Body of pancreas (tissue), 4 donors: ENCODE measurements at regions not wholly inside any gene's neighbourhood (a gene's known extent, or its start where the extent isn't known, plus 50 kb on each side); places are given as distances from the start of the nearest gene placed in this dataset.

Source experiments
- ATAC-seq: fragments of 150-250 bp; one replicate; pipeline ENCODE4 v1.9.1; 2016
- DNase-seq, 4 donors: peaks; one replicate each; pipeline ENCODE4 v3.0.0-alpha.2; 2019
- H3K27ac ChIP-seq, 4 donors: fragments of 200-600 bp; sonication (generic); 1 replicate in 3 of 4; 2 replicates in 1 of 4; pipeline versions ENCODE4 v1.5.1 to v1.6.1; 2016 to 2019; ENCODE audit warnings: mild to moderate bottlenecking in 1 of 4, mixed read lengths in 1 of 4, moderate library complexity in 1 of 4
- H3K27me3 ChIP-seq, 2 donors: fragments of 200-600 bp; sonication (generic); one replicate each; pipeline ENCODE4 v1.6.0; 2016; ENCODE audit warnings: mild to moderate bottlenecking in 1 of 2
- H3K36me3 ChIP-seq, 2 donors: fragments of 200-600 bp; sonication (generic); replicated peaks in 1 of 2; 2 replicates each; pipeline ENCODE4 v1.5.1; 2016; ENCODE audit warnings: low read depth in 2 of 2; ENCODE audit not compliant: insufficient read depth in 1 of 2
- H3K4me1 ChIP-seq: fragments of 200-600 bp; sonication (generic); one replicate; pipeline ENCODE4 v1.6.0; 2016
- H3K4me3 ChIP-seq, 2 donors: fragments of 200-600 bp; sonication (generic); 1 replicate in 1 of 2; 2 replicates in 1 of 2; pipeline ENCODE4 v1.5.1; 2016 to 2019
- H3K9me3 ChIP-seq, 3 donors: fragments of 200-600 bp; sonication (generic); 1 replicate in 2 of 3; 2 replicates in 1 of 3; pipeline ENCODE4 v1.5.1; 2016
- POLR2A ChIP-seq, 3 donors: fragments of 450-650 bp; IDR thresholded peaks; one replicate each; pipeline ENCODE4 v1.6.1; 2016; ENCODE audit warnings: antibody characterized with exemption in 3 of 3, mild to moderate bottlenecking in 2 of 3
- WGBS, 2 donors: methylation state at CpG; one replicate each; pipeline ENCODE4 v1.1.5; 2017; 5-methylcytosine and 5-hydroxymethylcytosine counted together
- intact Hi-C: fragments of 100-400 bp; cut with DNase I; formaldehyde crosslinking; loops from one replicate; pipeline ENCODE4 v1.15.1; 2023
- TF ChIP-seq, protein P1 (sequence below), 7 experiments: fragments of 450-650 bp in 4 of 7; fragments of 200-600 bp in 3 of 7; sonication (generic) in 3 of 7; IDR thresholded peaks; one replicate each; pipeline ENCODE4 v1.5.1; 2016 to 2019; ENCODE audit warnings: antibody characterized with exemption in 7 of 7

DNA sequence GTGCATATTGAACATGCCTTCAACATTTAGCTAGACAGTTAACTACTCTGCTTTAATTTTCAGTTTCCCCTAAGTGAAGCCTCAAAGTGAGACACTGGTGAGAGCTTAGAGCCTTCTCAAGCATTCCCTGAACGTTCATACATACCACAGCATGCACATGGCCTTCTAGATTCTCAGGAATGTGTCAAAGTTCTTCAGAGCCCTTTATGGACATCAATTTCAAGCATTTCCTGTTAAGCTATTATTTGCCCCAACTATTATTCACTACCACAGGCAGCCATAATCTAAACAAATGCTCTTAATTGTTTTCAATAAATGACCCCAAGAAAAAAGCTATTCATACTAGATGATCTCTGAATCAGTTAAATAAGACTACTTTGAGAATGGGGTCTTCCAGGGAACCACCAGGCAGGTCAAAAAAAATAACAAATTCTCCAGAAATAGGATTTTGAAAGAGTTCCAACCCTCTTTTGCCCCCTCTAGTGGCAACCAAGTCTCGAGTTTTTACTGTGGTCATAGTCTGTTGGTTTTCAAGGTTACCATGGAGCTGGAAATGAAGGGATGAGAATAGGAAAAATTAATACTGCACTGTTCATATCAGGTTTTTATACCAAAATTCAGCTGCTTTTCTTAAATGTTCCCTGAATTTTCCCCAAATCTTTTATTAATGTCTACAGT lies 235.4 kb downstream of the RAB28 start:
- TF ChIP-seq, protein P1, sequence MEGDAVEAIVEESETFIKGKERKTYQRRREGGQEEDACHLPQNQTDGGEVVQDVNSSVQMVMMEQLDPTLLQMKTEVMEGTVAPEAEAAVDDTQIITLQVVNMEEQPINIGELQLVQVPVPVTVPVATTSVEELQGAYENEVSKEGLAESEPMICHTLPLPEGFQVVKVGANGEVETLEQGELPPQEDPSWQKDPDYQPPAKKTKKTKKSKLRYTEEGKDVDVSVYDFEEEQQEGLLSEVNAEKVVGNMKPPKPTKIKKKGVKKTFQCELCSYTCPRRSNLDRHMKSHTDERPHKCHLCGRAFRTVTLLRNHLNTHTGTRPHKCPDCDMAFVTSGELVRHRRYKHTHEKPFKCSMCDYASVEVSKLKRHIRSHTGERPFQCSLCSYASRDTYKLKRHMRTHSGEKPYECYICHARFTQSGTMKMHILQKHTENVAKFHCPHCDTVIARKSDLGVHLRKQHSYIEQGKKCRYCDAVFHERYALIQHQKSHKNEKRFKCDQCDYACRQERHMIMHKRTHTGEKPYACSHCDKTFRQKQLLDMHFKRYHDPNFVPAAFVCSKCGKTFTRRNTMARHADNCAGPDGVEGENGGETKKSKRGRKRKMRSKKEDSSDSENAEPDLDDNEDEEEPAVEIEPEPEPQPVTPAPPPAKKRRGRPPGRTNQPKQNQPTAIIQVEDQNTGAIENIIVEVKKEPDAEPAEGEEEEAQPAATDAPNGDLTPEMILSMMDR (IDR thresholded peaks at IDR 0.05) = no peak
- TF ChIP-seq POLR2A (IDR thresholded peaks at IDR 0.05) = no peak
- Histone ChIP-seq H3K27ac (no peak overlapping the region), H3K4me3 (no peak overlapping the region), H3K4me1 (no peaks in the 10 kb centered on the region), H3K27me3 (no peaks in the 10 kb centered on the region), H3K9me3 (no peaks in the 10 kb centered on the region), H3K36me3 (no peaks in the 10 kb centered on the region)
- no peak for ATAC-seq
- DNase-seq = no peak
- WGBS, 2 donors = 32 to 48% methylated on average over 2 of the region's 2 CpGs
- intact Hi-C loops = no loop called here

DNA sequence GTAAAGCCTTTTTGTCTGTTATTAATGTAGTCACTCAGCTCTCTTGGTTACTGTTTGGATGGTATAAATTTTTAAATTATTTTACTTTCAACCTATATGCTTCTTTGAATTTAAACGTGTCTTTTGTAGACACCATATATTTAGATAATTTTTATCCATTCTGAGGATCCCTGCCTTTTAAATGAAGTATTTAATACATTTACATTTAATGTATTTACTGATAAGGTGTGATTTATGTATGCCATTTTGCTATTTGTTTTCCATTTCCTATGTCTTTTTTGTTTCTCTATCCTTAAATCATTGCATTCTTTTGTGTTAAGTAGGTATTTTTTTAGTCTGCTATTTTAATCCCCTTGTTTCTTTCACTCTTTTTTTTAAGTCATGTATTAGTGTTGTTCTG lies 238.0 kb downstream of the RAB28 start:
- H3K27me3 ChIP-seq = no peaks in the 10 kb centered on the region
- ATAC-seq (no peak), DNase-seq (no peak)
- H3K27ac ChIP-seq = no peak overlapping the region
- no peak overlapping the region for H3K4me3 ChIP-seq
- H3K4me1 ChIP-seq = no peaks in the 10 kb centered on the region
- H3K9me3 ChIP-seq = no peaks in the 10 kb centered on the region
- no peaks in the 10 kb centered on the region for H3K36me3 ChIP-seq
- intact Hi-C loops = no loop called here
- 79 to 86% methylated on average over 1 of the region's 1 CpG for WGBS, 2 donors
- TF ChIP-seq POLR2A (IDR thresholded peaks at IDR 0.05) = no peak
- TF ChIP-seq, protein P1 (IDR thresholded peaks at IDR 0.05) = no peak

DNA sequence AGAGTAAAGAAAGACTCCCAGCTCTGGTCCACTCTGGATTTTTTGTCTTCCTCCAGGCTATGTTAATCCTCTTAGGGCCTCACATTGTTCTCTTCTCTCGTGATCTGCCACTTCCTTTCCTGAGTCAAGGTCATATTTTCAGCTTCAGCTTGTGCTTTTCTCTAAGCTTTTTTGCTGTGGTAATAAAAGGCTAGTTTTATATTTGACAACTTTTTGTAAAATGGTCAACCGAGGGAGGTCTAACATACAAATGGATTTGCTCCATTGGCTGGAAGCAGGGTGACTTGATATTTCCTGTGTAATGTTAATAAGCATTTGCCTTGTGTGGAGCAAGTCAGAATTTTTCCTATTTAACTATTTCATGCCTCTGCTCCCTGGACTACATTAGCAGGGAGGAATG lies 239.7 kb downstream of the RAB28 start:
- intact Hi-C loops = no loop called here
- Histone ChIP-seq H3K36me3 (no peaks in the 10 kb centered on the region), H3K4me1 (no peaks in the 10 kb centered on the region), H3K4me3 (no peak overlapping the region), H3K27me3 (no peaks in the 10 kb centered on the region), H3K27ac (no peak overlapping the region), H3K9me3 (no peaks in the 10 kb centered on the region)
- WGBS, 2 donors = 40 to 57% methylated on average over 2 of the region's 2 CpGs
- TF ChIP-seq, protein P1 (IDR thresholded peaks at IDR 0.05) = no peak
- no peak for TF ChIP-seq POLR2A (IDR thresholded peaks at IDR 0.05)
- ATAC-seq (no peak), DNase-seq (no peak)

- no peak for DNase-seq
- TF ChIP-seq, protein P1 (IDR thresholded peaks at IDR 0.05) = no peak
- no peak for TF ChIP-seq POLR2A (IDR thresholded peaks at IDR 0.05)
- H3K9me3 ChIP-seq = no peaks in the 10 kb centered on the region
Observed at GRCh38 chr4:13243152-13243551, 241.0 kb downstream of the RAB28 start.

DNA sequence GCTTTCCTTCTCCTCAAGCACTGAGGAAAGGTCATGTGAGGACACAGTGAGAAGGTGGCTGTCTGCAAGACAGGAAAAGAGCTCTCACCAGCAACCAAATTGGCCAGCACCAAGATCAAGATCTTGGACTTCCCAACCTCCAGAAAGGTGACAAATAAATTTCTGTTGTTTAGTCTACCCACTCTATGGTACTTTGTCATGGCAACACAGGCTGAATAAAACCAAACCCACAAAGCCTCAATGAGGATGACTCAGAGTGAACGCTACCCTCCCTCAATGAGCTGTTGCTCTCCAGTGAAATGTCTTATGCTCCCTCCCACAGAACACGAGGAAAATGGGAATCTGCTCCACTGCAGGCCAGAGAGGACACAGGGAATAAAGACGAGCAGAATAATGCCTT lies 244.1 kb downstream of the RAB28 start:
- H3K27me3 ChIP-seq = no peaks in the 10 kb centered on the region
- H3K36me3 ChIP-seq = no peaks in the 10 kb centered on the region
- no peak overlapping the region for H3K27ac ChIP-seq
- no peaks in the 10 kb centered on the region for H3K4me1 ChIP-seq
- DNase-seq (no peak), ATAC-seq (no peak)
- no peak overlapping the region for H3K4me3 ChIP-seq
- WGBS, 2 donors = 75 to 81% methylated on average over 3 of the region's 3 CpGs
- no peaks in the 10 kb centered on the region for H3K9me3 ChIP-seq
- TF ChIP-seq POLR2A (IDR thresholded peaks at IDR 0.05) = no peak
- TF ChIP-seq, protein P1 (IDR thresholded peaks at IDR 0.05) = no peak
- intact Hi-C loops = no loop called here

More at GRCh38 chr4:13243152-13243551, 241.0 kb downstream of the RAB28 start:
- H3K27me3 ChIP-seq = no peaks in the 10 kb centered on the region
- intact Hi-C loops = no loop called here
- no peaks in the 10 kb centered on the region for H3K4me1 ChIP-seq
- no peaks in the 10 kb centered on the region for H3K36me3 ChIP-seq
- no peak overlapping the region for H3K27ac ChIP-seq
- no peak for ATAC-seq
- H3K4me3 ChIP-seq = no peak overlapping the region
